ENCODE measurements at regions not wholly inside any gene's neighbourhood (a gene's known extent, or its start where the extent isn't known, plus 50 kb on each side); places are given as distances from the start of the nearest gene placed in this dataset.

GRCh38 chr2:176818076-176818475 lies 394.5 kb upstream of the HNRNPA3 start:
- no peak for TF ChIP-seq CTCF (IDR thresholded peaks at IDR 0.05; ENCODE audit: low read depth, low read length, missing input control)
- no peak for TF ChIP-seq YY1 (IDR thresholded peaks at IDR 0.05)
- TF ChIP-seq RXRA (IDR thresholded peaks at IDR 0.05): no peak
- no peak for TF ChIP-seq RAD21 (IDR thresholded peaks at IDR 0.05)
- no peak for TF ChIP-seq EGR1 (IDR thresholded peaks at IDR 0.05; ENCODE audit: low read depth in 2 of 2)
- no peak for TF ChIP-seq JUND (IDR thresholded peaks at IDR 0.05)
- TF ChIP-seq REST (IDR thresholded peaks at IDR 0.05): no peak
- no peak for TF ChIP-seq NR2F2 (IDR thresholded peaks at IDR 0.05)
- no peak for TF ChIP-seq MAX (IDR thresholded peaks at IDR 0.05)
- no peak for TF ChIP-seq SP1 (IDR thresholded peaks at IDR 0.05)
- TF ChIP-seq GABPA (IDR thresholded peaks at IDR 0.05 in 1 of 2, conservative IDR thresholded peaks at IDR 0.05 in 1 of 2): no peak
- TF ChIP-seq FOXA2 (IDR thresholded peaks at IDR 0.05): no peak
- no peak for TF ChIP-seq TAF1 (conservative IDR thresholded peaks at IDR 0.05)
- no peak for TF ChIP-seq ZBTB33 (IDR thresholded peaks at IDR 0.05)
